ENCODE measurements at regions not wholly inside any gene's neighbourhood (a gene's known extent, or its start where the extent isn't known, plus 50 kb on each side); places are given as distances from the start of the nearest gene placed in this dataset.

GRCh38 chr6:43952746-43953145 lies 174.5 kb downstream of the MRPL14 start:
- Histone ChIP-seq H2BK5ac (ENCODE audit: insufficient read length, low read length) (no peak overlapping the region), H3K18ac (ENCODE audit: insufficient read length, low read depth, low read length) (no peak overlapping the region), H3K4me2 (ENCODE audit: insufficient read depth, insufficient read length, low read length) (no peak overlapping the region), H2BK12ac (ENCODE audit: insufficient read length, low read depth, low read length) (no peak overlapping the region), H4K8ac (replicated peaks; ENCODE audit: insufficient read length, low read depth, low read length) (no peak overlapping the region), H3K79me2 (ENCODE audit: insufficient read depth, low read length) (no peaks in the 10 kb centered on the region), H3K14ac (ENCODE audit: insufficient read depth, low read length) (no peak overlapping the region), H3K56ac (ENCODE audit: insufficient read length, low read depth, low read length) (no peak overlapping the region), H2AFZ (ENCODE audit: low read length) (no peak overlapping the region), H3K23me2 (ENCODE audit: insufficient read length, low read depth, low read length, poor library complexity, severe bottlenecking) (no peaks in the 10 kb centered on the region), H4K20me1 (ENCODE audit: control insufficient read depth, insufficient read depth, insufficient read length) (no peaks in the 10 kb centered on the region), H3T11ph (ENCODE audit: low read length) (no peak overlapping the region), H2BK15ac (ENCODE audit: low read depth, low read length) (no peak overlapping the region), H3K23ac (ENCODE audit: insufficient read length, low read depth, low read length) (no peak overlapping the region), H3K27me3 (ENCODE audit: insufficient read depth, low read length) (no peaks in the 10 kb centered on the region), H3K4me1 (ENCODE audit: insufficient read depth, low read length) (no peaks in the 10 kb centered on the region), H4K5ac (ENCODE audit: insufficient read length, low read depth, low read length) (no peak overlapping the region), H3K4ac (ENCODE audit: low read depth, low read length) (no peak overlapping the region), H3K9me3 (ENCODE audit: control insufficient read depth, low read depth, low read length) (no peaks in the 10 kb centered on the region), H2BK20ac (ENCODE audit: low read depth, low read length, poor library complexity, severe bottlenecking) (no peak overlapping the region), H4K91ac (ENCODE audit: insufficient read length, low read depth, low read length) (no peak overlapping the region), H2BK120ac (ENCODE audit: low read depth, low read length, poor library complexity, severe bottlenecking) (no peak overlapping the region), H3K27ac (ENCODE audit: insufficient read length, low read depth, low read length) (no peak overlapping the region), H2AK5ac (ENCODE audit: insufficient read length, low read length) (no peak overlapping the region), H3K79me1 (ENCODE audit: insufficient read depth, low read depth, low read length, poor library complexity, severe bottlenecking) (no peaks in the 10 kb centered on the region), H3K9ac (ENCODE audit: extremely low read depth, insufficient read length, low read length) (no peak overlapping the region)
- Mint-ChIP-seq H3K27me3 (ENCODE audit: low read depth) (peaks cover 1% of the 10 kb centered on the region; the same call in 1 of the 2 replicates), H3K4me3 (no peak overlapping the region), H3K4me1 (peaks cover 9 to 24% of the 10 kb centered on the region in 2 experiments), H3K9me3 (peaks cover 2 to 6% of the 10 kb centered on the region in 2 experiments; a peak in 4 of 5 replicates), H3K27ac (no peak overlapping the region), H3K36me3 (ENCODE audit: insufficient read depth in 1 of 3, low read depth in 3 of 3) (peaks cover 0 to 7% (median 0%) of the 10 kb centered on the region in 3 experiments; a peak in 3 of 7 replicates)
- TF ChIP-seq CTCF (conservative IDR thresholded peaks at IDR 0.05), result peak; percentile 39; the same call in 1 of the 3 replicates
- no CpG with 5 or more reads among the region's 1 CpG for WGBS (ENCODE audit: extremely low coverage, insufficient read length, low lambda C conversion rate)
- DNase-seq, result peak; percentile 24
